ENCODE measurements at regions not wholly inside any gene's neighbourhood (a gene's known extent, or its start where the extent isn't known, plus 50 kb on each side); places are given as distances from the start of the nearest gene placed in this dataset.
A peak's percentile ranks its signal among the peaks of the same experiment; 100 is the strongest.
"Not testable (repeated sequence)": the region's sequence is repeated elsewhere in the genome, so short reads cannot be mapped to it uniquely, and the experiment has no call there.

- H3K27me3 ChIP-seq (ENCODE audit: control insufficient read depth in 2 of 2, insufficient read depth in 2 of 2, low read length in 2 of 2), result no peaks in the 10 kb centered on the region
- POLR2A ChIA-PET, result no interaction called here
- intact Hi-C loops (cut with micrococcal nuclease), result no loop called here
- Mint-ChIP-seq H3K4me1 (no peaks in the 10 kb centered on the region), H3K9me3 (peaks cover 0 to 6% (median 0%) of the 10 kb centered on the region in 11 donors), H3K27me3 (peaks cover 0 to 15% (median 6%) of the 10 kb centered on the region in 5 donors), H3K36me3 (no peaks in the 10 kb centered on the region), H3K4me3 (no peak overlapping the region), H3K27ac (no peak overlapping the region)
- H3K27ac ChIP-seq (ENCODE audit: low read depth, low read length), result no peak overlapping the region
- H3K4me1 ChIP-seq (ENCODE audit: control insufficient read depth in 2 of 2, insufficient read depth in 2 of 2, low read length in 2 of 2), result no peaks in the 10 kb centered on the region
- no peaks in the 10 kb centered on the region for H3K36me3 ChIP-seq (ENCODE audit: control insufficient read depth in 2 of 3, insufficient read depth in 3 of 3, low read length in 3 of 3)
- DNase-seq, result no peak
- H3K4me3 ChIP-seq (ENCODE audit: low read length), result no peak overlapping the region
- no peaks in the 10 kb centered on the region for H3K9me3 ChIP-seq (ENCODE audit: control insufficient read depth in 2 of 3, low read length in 3 of 3)
- ATAC-seq, result no peak
- CTCF ChIA-PET, result no interaction called here
These were observed 630.6 kb downstream of the QKI start for GRCh38 chr6:164045082-164045481.

GRCh38 chr6:164043656-164044055, 629.1 kb downstream of the QKI start:
- CTCF ChIA-PET; H3K4me1 Mint-ChIP-seq; H3K27me3 ChIP-seq (ENCODE audit: control insufficient read depth in 2 of 2, insufficient read depth in 2 of 2, low read length in 2 of 2); H3K9me3 ChIP-seq (ENCODE audit: control insufficient read depth in 2 of 3, low read length in 3 of 3); H3K27me3 Mint-ChIP-seq; ATAC-seq; intact Hi-C loops (cut with micrococcal nuclease); H3K4me3 ChIP-seq (ENCODE audit: low read length); H3K4me3 Mint-ChIP-seq; POLR2A ChIA-PET; DNase-seq; H3K36me3 ChIP-seq (ENCODE audit: control insufficient read depth in 2 of 3, insufficient read depth in 3 of 3, low read length in 3 of 3); H3K4me1 ChIP-seq (ENCODE audit: control insufficient read depth in 2 of 2, insufficient read depth in 2 of 2, low read length in 2 of 2); H3K9me3 Mint-ChIP-seq; H3K27ac ChIP-seq (ENCODE audit: low read depth, low read length); H3K36me3 Mint-ChIP-seq; H3K27ac Mint-ChIP-seq: not testable (repeated sequence)

- intact Hi-C loops (cut with micrococcal nuclease), result no loop called here
- H3K27ac ChIP-seq (ENCODE audit: low read depth, low read length), result no peak overlapping the region
- Mint-ChIP-seq H3K27me3 (peaks cover 0 to 11% (median 4%) of the 10 kb centered on the region in 5 donors), H3K27ac (no peak overlapping the region), H3K36me3 (no peaks in the 10 kb centered on the region), H3K4me1 (no peaks in the 10 kb centered on the region), H3K9me3 (peaks cover 0 to 6% (median 0%) of the 10 kb centered on the region in 11 donors), H3K4me3 (no peak overlapping the region)
- no peaks in the 10 kb centered on the region for H3K36me3 ChIP-seq (ENCODE audit: control insufficient read depth in 2 of 3, insufficient read depth in 3 of 3, low read length in 3 of 3)
- H3K9me3 ChIP-seq (ENCODE audit: control insufficient read depth in 2 of 3, low read length in 3 of 3), result no peaks in the 10 kb centered on the region
- CTCF ChIA-PET, result no interaction called here
- H3K4me1 ChIP-seq (ENCODE audit: control insufficient read depth in 2 of 2, insufficient read depth in 2 of 2, low read length in 2 of 2), result no peaks in the 10 kb centered on the region
- POLR2A ChIA-PET, result no interaction called here
- H3K4me3 ChIP-seq (ENCODE audit: low read length), result no peak overlapping the region
- DNase-seq, result no peak
- ATAC-seq, result peak; percentile 77
- no peaks in the 10 kb centered on the region for H3K27me3 ChIP-seq (ENCODE audit: control insufficient read depth in 2 of 2, insufficient read depth in 2 of 2, low read length in 2 of 2)
These were observed 627.7 kb downstream of the QKI start for GRCh38 chr6:164042212-164042611.

- ATAC-seq, result no peak
- Histone ChIP-seq H3K4me1 (ENCODE audit: control insufficient read depth in 2 of 2, insufficient read depth in 2 of 2, low read length in 2 of 2) (no peaks in the 10 kb centered on the region), H3K9me3 (ENCODE audit: control insufficient read depth in 2 of 3, low read length in 3 of 3) (no peaks in the 10 kb centered on the region), H3K36me3 (ENCODE audit: control insufficient read depth in 2 of 3, insufficient read depth in 3 of 3, low read length in 3 of 3) (no peaks in the 10 kb centered on the region), H3K27ac (ENCODE audit: low read depth, low read length) (no peak overlapping the region), H3K4me3 (ENCODE audit: low read length) (no peak overlapping the region), H3K27me3 (ENCODE audit: control insufficient read depth in 2 of 2, insufficient read depth in 2 of 2, low read length in 2 of 2) (no peaks in the 10 kb centered on the region)
- Mint-ChIP-seq H3K36me3 (no peaks in the 10 kb centered on the region), H3K4me1 (no peaks in the 10 kb centered on the region), H3K27me3 (peaks cover 0 to 18% (median 4%) of the 10 kb centered on the region in 5 donors), H3K4me3 (no peak overlapping the region), H3K9me3 (peaks cover 0 to 6% (median 0%) of the 10 kb centered on the region in 11 donors), H3K27ac (no peak overlapping the region)
- no peak for DNase-seq
- intact Hi-C loops (cut with micrococcal nuclease), result no loop called here
- ChIA-PET CTCF (no interaction called here), POLR2A (no interaction called here)
These were observed 626.5 kb downstream of the QKI start for GRCh38 chr6:164040994-164041393.

GRCh38 chr6:164039954-164040375, 625.4 kb downstream of the QKI start:
- H3K4me1 ChIP-seq (ENCODE audit: control insufficient read depth in 2 of 2, insufficient read depth in 2 of 2, low read length in 2 of 2), result no peaks in the 10 kb centered on the region
- Mint-ChIP-seq H3K27ac (peak overlapping the region in 2 of 9 donors; percentile 75 to 81), H3K4me3 (peak overlapping the region in 6 of 10 donors; percentile 53 to 81 (median 67)), H3K36me3 (no peaks in the 10 kb centered on the region), H3K27me3 (peaks cover 0 to 22% (median 5%) of the 10 kb centered on the region in 5 donors), H3K4me1 (no peaks in the 10 kb centered on the region), H3K9me3 (peaks cover 0 to 6% (median 0%) of the 10 kb centered on the region in 11 donors)
- DNase-seq (peak in 8 of 9 donors; percentile 24 to 80 (median 46)), ATAC-seq (peak; percentile 39)
- H3K27me3 ChIP-seq (ENCODE audit: control insufficient read depth in 2 of 2, insufficient read depth in 2 of 2, low read length in 2 of 2), result no peaks in the 10 kb centered on the region
- ChIA-PET POLR2A (no interaction called here), CTCF (no interaction called here)
- intact Hi-C loops (cut with micrococcal nuclease), result no loop called here
- no peaks in the 10 kb centered on the region for H3K36me3 ChIP-seq (ENCODE audit: control insufficient read depth in 2 of 3, insufficient read depth in 3 of 3, low read length in 3 of 3)
- H3K9me3 ChIP-seq (ENCODE audit: control insufficient read depth in 2 of 3, low read length in 3 of 3), result no peaks in the 10 kb centered on the region
- no peak overlapping the region for H3K27ac ChIP-seq (ENCODE audit: low read depth, low read length)
- H3K4me3 ChIP-seq (ENCODE audit: low read length), result no peak overlapping the region

- Mint-ChIP-seq H3K27ac (no peak overlapping the region), H3K4me1 (no peaks in the 10 kb centered on the region), H3K4me3 (no peak overlapping the region), H3K27me3 (peaks cover 0 to 22% (median 5%) of the 10 kb centered on the region in 5 donors), H3K9me3 (peaks cover 0 to 4% (median 0%) of the 10 kb centered on the region in 11 donors), H3K36me3 (no peaks in the 10 kb centered on the region)
- Histone ChIP-seq H3K4me1 (ENCODE audit: control insufficient read depth in 2 of 2, insufficient read depth in 2 of 2, low read length in 2 of 2) (no peaks in the 10 kb centered on the region), H3K9me3 (ENCODE audit: control insufficient read depth in 2 of 3, low read length in 3 of 3) (no peaks in the 10 kb centered on the region), H3K36me3 (ENCODE audit: control insufficient read depth in 2 of 3, insufficient read depth in 3 of 3, low read length in 3 of 3) (no peaks in the 10 kb centered on the region), H3K27ac (ENCODE audit: low read depth, low read length) (no peak overlapping the region), H3K27me3 (ENCODE audit: control insufficient read depth in 2 of 2, insufficient read depth in 2 of 2, low read length in 2 of 2) (no peaks in the 10 kb centered on the region), H3K4me3 (ENCODE audit: low read length) (no peak overlapping the region)
- ATAC-seq (peak; percentile 50), DNase-seq (no peak)
- intact Hi-C loops (cut with micrococcal nuclease), result no loop called here
- CTCF ChIA-PET, result no interaction called here
- POLR2A ChIA-PET, result no interaction called here
These were observed 622.8 kb downstream of the QKI start for GRCh38 chr6:164037171-164037870.

GRCh38 chr6:164035900-164036485, 621.5 kb downstream of the QKI start:
- intact Hi-C loops (cut with micrococcal nuclease), result no loop called here
- POLR2A ChIA-PET, result no interaction called here
- H3K36me3 ChIP-seq (ENCODE audit: control insufficient read depth in 2 of 3, insufficient read depth in 3 of 3, low read length in 3 of 3), result no peaks in the 10 kb centered on the region
- CTCF ChIA-PET, result no interaction called here
- peaks cover 0 to 5% (median 0%) of the 10 kb centered on the region in 11 donors for H3K9me3 Mint-ChIP-seq
- no peaks in the 10 kb centered on the region for H3K4me1 Mint-ChIP-seq
- H3K9me3 ChIP-seq (ENCODE audit: control insufficient read depth in 2 of 3, low read length in 3 of 3), result no peaks in the 10 kb centered on the region
- no peaks in the 10 kb centered on the region for H3K27me3 ChIP-seq (ENCODE audit: control insufficient read depth in 2 of 2, insufficient read depth in 2 of 2, low read length in 2 of 2)
- H3K27ac ChIP-seq (ENCODE audit: low read depth, low read length), result no peak overlapping the region
- no peak overlapping the region for H3K4me3 Mint-ChIP-seq
- ATAC-seq, result no peak
- H3K27ac Mint-ChIP-seq, result no peak overlapping the region
- peaks cover 0 to 22% (median 9%) of the 10 kb centered on the region in 5 donors for H3K27me3 Mint-ChIP-seq
- H3K4me1 ChIP-seq (ENCODE audit: control insufficient read depth in 2 of 2, insufficient read depth in 2 of 2, low read length in 2 of 2), result no peaks in the 10 kb centered on the region
- no peaks in the 10 kb centered on the region for H3K36me3 Mint-ChIP-seq
- no peak for DNase-seq
- no peak overlapping the region for H3K4me3 ChIP-seq (ENCODE audit: low read length)
